ENCODE measurements at regions not wholly inside any gene's neighbourhood (a gene's known extent, or its start where the extent isn't known, plus 50 kb on each side); places are given as distances from the start of the nearest gene placed in this dataset.
"Not testable (repeated sequence)": the region's sequence is repeated elsewhere in the genome, so short reads cannot be mapped to it uniquely, and the experiment has no call there.

- DNase-seq, result peak; percentile 94
Measured at GRCh38 chr14:95597784-95598211, 62.9 kb downstream of the GLRX5 start.

- DNase-seq, result no peak
Measured at GRCh38 chr14:95601650-95602049, 66.8 kb downstream of the GLRX5 start.

GRCh38 chr14:95603415-95603814 is 68.6 kb downstream of the GLRX5 start:
- DNase-seq, result no peak

- no peak for DNase-seq
Measured at GRCh38 chr14:95606266-95606665, 71.4 kb downstream of the GLRX5 start.

- DNase-seq, result no peak
Measured at GRCh38 chr14:95608637-95609235, 73.9 kb downstream of the GLRX5 start.

GRCh38 chr14:95609398-95609990 is 74.6 kb downstream of the GLRX5 start:
- peak; percentile 96 for DNase-seq

GRCh38 chr14:95611293-95611880 is 74.8 kb upstream of the TCL1B start:
- no peak for DNase-seq

GRCh38 chr14:95614349-95614748 is 71.9 kb upstream of the TCL1B start:
- DNase-seq, result no peak

GRCh38 chr14:95616745-95617144 is 69.5 kb upstream of the TCL1B start:
- DNase-seq, result no peak

GRCh38 chr14:95619785-95620417 is 66.3 kb upstream of the TCL1B start:
- DNase-seq, result no peak

- no peak for DNase-seq
Measured at GRCh38 chr14:95620659-95621059, 65.6 kb upstream of the TCL1B start.

- DNase-seq, result no peak
Measured at GRCh38 chr14:95623195-95623594, 63.0 kb upstream of the TCL1B start.

- DNase-seq, result not testable (repeated sequence)
Measured at GRCh38 chr14:95625710-95626109, 60.5 kb upstream of the TCL1B start.

- DNase-seq, result no peak
Measured at GRCh38 chr14:95635051-95635450, 51.2 kb upstream of the TCL1B start.
